A549 (cell line): ENCODE measurements at regions not wholly inside any gene's neighbourhood (a gene's known extent, or its start where the extent isn't known, plus 50 kb on each side); places are given as distances from the start of the nearest gene placed in this dataset.

Experiments
- ATAC-seq, 2 experiments: fragments of 200-7000 bp in 1 of 2; fragments of >200 bp in 1 of 2; cut with Nextera tagmentation in 1 of 2; cut with Tn5 transposase in 1 of 2; 3 replicates each; pipeline versions ENCODE4 v1.8.0 to v1.9.1; 2018 to 2020; ENCODE audit warnings: mild to moderate bottlenecking in 1 of 2, moderate library complexity in 1 of 2
- CTCF ChIA-PET: fragments of 300-600 bp; sonication (Branson Sonifier 250); formaldehyde crosslinking; extraction: SDS; loops from one replicate; lab custom pipeline; 2021; ENCODE audit warnings: antibody characterized with exemption, inconsistent platforms; lab: Yijun Ruan, JAX
- POLR2A ChIA-PET: fragments of 350-600 bp; formaldehyde crosslinking; extraction: SDS; loops from one replicate; lab custom pipeline; 2021; ENCODE audit warnings: antibody characterized with exemption, inconsistent platforms; lab: Yijun Ruan, JAX
- DNase-seq, 2 experiments: peaks; one replicate each; pipeline versions ENCODE4 v3.0.0 to v3.0.0-alpha.2; 2011 to 2016; ENCODE audit warnings: low read depth in 1 of 2, low spot score in 1 of 2
- FAIRE-seq: peaks from 2 replicates; lab custom pipeline; 2011; peaks lifted over from hg19 to GRCh38; lab: Jason Lieb, UNC
- H3K27ac ChIP-seq, 2 experiments: fragments of >200 bp; sonication (Bioruptor Twin); formaldehyde crosslinking; 3 replicates each; pipeline ENCODE4 v1.5.1; 2016 to 2017
- H3K4me1 ChIP-seq: fragments of >200 bp; sonication (Bioruptor Twin); formaldehyde crosslinking; 3 replicates; pipeline ENCODE4 v1.6.1; 2016
- H3K4me2 ChIP-seq: fragments of >200 bp; sonication (Bioruptor Twin); formaldehyde crosslinking; 3 replicates; pipeline ENCODE4 v1.6.1; 2016
- H3K4me3 ChIP-seq: fragments of >200 bp; sonication (Bioruptor Twin); formaldehyde crosslinking; 3 replicates; pipeline ENCODE4 v1.5.1; 2016
- H3K9me3 ChIP-seq: fragments of >200 bp; sonication (Bioruptor Twin); formaldehyde crosslinking; 3 replicates; pipeline ENCODE4 v1.6.1; 2016
- CBX2 ChIP-seq: fragments of 200-600 bp; sonication (generic); IDR thresholded peaks from 2 replicates; pipeline ENCODE4 v1.6.1; 2016; ENCODE audit warnings: low read depth, mild to moderate bottlenecking, borderline replicate concordance
- CEBPB ChIP-seq, 2 experiments: fragments of >200 bp in 1 of 2; sonication (Bioruptor Twin) in 1 of 2; formaldehyde crosslinking in 1 of 2; IDR thresholded peaks; 2 replicates each; pipeline ENCODE4 v1.6.1; 2012 to 2016
- CTCF ChIP-seq: fragments of >200 bp; sonication (Bioruptor Twin); formaldehyde crosslinking; IDR thresholded peaks from 3 replicates; pipeline ENCODE4 v1.5.1; 2016
- ELK1 ChIP-seq: fragments of 150-350 bp; IDR thresholded peaks from 2 replicates; pipeline ENCODE4 v1.6.1; 2014; ENCODE audit warnings: low read depth, mild to moderate bottlenecking, low read length
- EP300 ChIP-seq, 2 experiments: fragments of >200 bp; sonication (Bioruptor Twin); formaldehyde crosslinking; IDR thresholded peaks; 2 replicates in 1 of 2; 3 replicates in 1 of 2; pipeline ENCODE4 v1.6.1; 2016 to 2017
- ESRRA ChIP-seq: fragments of 150-350 bp; IDR thresholded peaks from 2 replicates; pipeline ENCODE4 v1.6.1; 2014; ENCODE audit warnings: mild to moderate bottlenecking, low read length, borderline replicate concordance
- HES2 ChIP-seq: fragments of >200 bp; sonication (Bioruptor Twin); formaldehyde crosslinking; IDR thresholded peaks from 2 replicates; pipeline ENCODE4 v1.6.1; 2016
- KDM5A ChIP-seq: fragments of 200-600 bp; sonication (generic); IDR thresholded peaks from 2 replicates; pipeline ENCODE4 v1.6.1; 2016; ENCODE audit warnings: antibody characterized with exemption, mild to moderate bottlenecking
- MAFK ChIP-seq: fragments of 450-650 bp; IDR thresholded peaks from 2 replicates; pipeline ENCODE4 v1.6.1; 2014; ENCODE audit not compliant: partially characterized antibody
- MYC ChIP-seq: IDR thresholded peaks from 2 replicates; pipeline ENCODE4 v1.6.1; 2012; ENCODE audit warnings: mild to moderate bottlenecking, inconsistent platforms, low read length, improper control_type of control experiment, borderline replicate concordance
- PBX3 ChIP-seq: IDR thresholded peaks from 2 replicates; pipeline ENCODE4 v1.6.1; 2012
- PHF8 ChIP-seq: fragments of 200-600 bp; sonication (generic); IDR thresholded peaks from 2 replicates; pipeline ENCODE4 v1.6.1; 2016; ENCODE audit warnings: low read depth, mild to moderate bottlenecking, antibody characterized with exemption, moderate library complexity, borderline replicate concordance
- RFX5 ChIP-seq: fragments of 450-650 bp; IDR thresholded peaks from 2 replicates; pipeline ENCODE4 v1.7.1; 2014; ENCODE audit warnings: antibody characterized with exemption, mild to moderate bottlenecking, moderate library complexity
- TFCP2L1 ChIP-seq: fragments of 250-450 bp; sonication (Bioruptor Pico); IDR thresholded peaks from 2 replicates; pipeline ENCODE4 v1.5.0; 2021; ENCODE audit warnings: mild to moderate bottlenecking
- USF2 ChIP-seq: fragments of 450-650 bp; IDR thresholded peaks from 2 replicates; pipeline ENCODE4 v1.6.1; 2014; ENCODE audit warnings: antibody characterized with exemption
- ZC3H11A ChIP-seq: fragments of 450-650 bp; IDR thresholded peaks from 2 replicates; pipeline ENCODE4 v1.6.1; 2014; ENCODE audit warnings: antibody characterized with exemption, mild to moderate bottlenecking
- ZFP36 ChIP-seq: fragments of 450-650 bp; IDR thresholded peaks from 2 replicates; pipeline ENCODE4 v1.6.1; 2014; ENCODE audit warnings: borderline replicate concordance; ENCODE audit not compliant: partially characterized antibody
- ZSCAN20 ChIP-seq: fragments of 250-450 bp; sonication (Bioruptor Pico); IDR thresholded peaks from 2 replicates; pipeline ENCODE4 v1.8.0; 2022; ENCODE audit warnings: mild to moderate bottlenecking, moderate library complexity
- WGBS: methylation state at CpG from one replicate; pipeline ENCODE4 v1.1.6; 2017; ENCODE audit errors: missing lambda C conversion rate; 5-methylcytosine and 5-hydroxymethylcytosine counted together

GRCh38 chr3:5036392-5036766 lies 57.1 kb downstream of the BHLHE40 start:
- FAIRE-seq, result no peak
- Histone ChIP-seq H3K4me3 (no peak overlapping the region), H3K4me1 (no peaks in the 10 kb centered on the region)
- CTCF ChIA-PET, result interaction anchor here (0.6 to 3.4 kb wide), 10 partner anchors 9 to 325 kb away, joined by 3 to 12 read pairs (median 3); partner anchors contain the start of gene BHLHE40
- ATAC-seq, result no peak
- TF ChIP-seq PHF8 (no peak), ZSCAN20 (CRISPR knock-in tag) (no peak), PBX3 (no peak), TFCP2L1 (CRISPR knock-in tag) (no peak), HES2 (no peak), USF2 (no peak), CEBPB (IDR thresholded peaks at IDR 0.05) (no peak), ZC3H11A (no peak), CBX2 (no peak), EP300 (IDR thresholded peaks at IDR 0.05) (no peak), ELK1 (no peak), CTCF (no peak), MAFK (no peak), ZFP36 (no peak)
- TF ChIP-seq, all 56 proteins: peak for 0
- Histone ChIP-seq H3K9me3 (no peaks in the 10 kb centered on the region), H3K27ac (no peak overlapping the region), H3K4me2 (no peak overlapping the region)
- POLR2A ChIA-PET, result no interaction called here
- WGBS, result 67% methylated on average over 2 of the region's 2 CpGs
- no peak for DNase-seq

GRCh38 chr3:5036858-5037257 lies 57.6 kb downstream of the BHLHE40 start:
- CTCF ChIA-PET, result interaction anchor here (0.7 to 3.4 kb wide), 8 partner anchors 9 to 403 kb away, joined by 3 to 12 read pairs (median 3); partner anchors contain the start of gene BHLHE40
- no peak for FAIRE-seq

More at GRCh38 chr3:5036858-5037257, 57.6 kb downstream of the BHLHE40 start:
- POLR2A ChIA-PET, result no interaction called here
- WGBS, result 46% methylated on average over 5 of the region's 5 CpGs
- DNase-seq, result no peak
- TF ChIP-seq ELK1 (no peak), MYC (no peak), HES2 (no peak), MAFK (no peak), ESRRA (no peak), KDM5A (no peak), RFX5 (no peak)
- ATAC-seq, result no peak
- Histone ChIP-seq H3K4me1 (no peaks in the 10 kb centered on the region), H3K27ac (no peak overlapping the region), H3K4me3 (no peak overlapping the region), H3K9me3 (no peaks in the 10 kb centered on the region), H3K4me2 (no peak overlapping the region)
